ENCODE measurements at regions not wholly inside any gene's neighbourhood (a gene's known extent, or its start where the extent isn't known, plus 50 kb on each side); places are given as distances from the start of the nearest gene placed in this dataset.

- TF ChIP-seq CTCF (conservative IDR thresholded peaks at IDR 0.05 in 1 of 2, IDR thresholded peaks at IDR 0.05 in 1 of 2; ENCODE audit: extremely low read depth in 1 of 2, insufficient read depth in 1 of 2, low read depth in 1 of 2, low read length in 2 of 2) (no peak), EZH2 (IDR thresholded peaks at IDR 0.05; ENCODE audit: borderline replicate concordance, low read length) (no peak)
Measured at GRCh38 chr19:30158067-30158892, 213.9 kb upstream of the ZNF536 start.
